ENCODE measurements at regions not wholly inside any gene's neighbourhood (a gene's known extent, or its start where the extent isn't known, plus 50 kb on each side); places are given as distances from the start of the nearest gene placed in this dataset.

- TF ChIP-seq, protein P1, sequence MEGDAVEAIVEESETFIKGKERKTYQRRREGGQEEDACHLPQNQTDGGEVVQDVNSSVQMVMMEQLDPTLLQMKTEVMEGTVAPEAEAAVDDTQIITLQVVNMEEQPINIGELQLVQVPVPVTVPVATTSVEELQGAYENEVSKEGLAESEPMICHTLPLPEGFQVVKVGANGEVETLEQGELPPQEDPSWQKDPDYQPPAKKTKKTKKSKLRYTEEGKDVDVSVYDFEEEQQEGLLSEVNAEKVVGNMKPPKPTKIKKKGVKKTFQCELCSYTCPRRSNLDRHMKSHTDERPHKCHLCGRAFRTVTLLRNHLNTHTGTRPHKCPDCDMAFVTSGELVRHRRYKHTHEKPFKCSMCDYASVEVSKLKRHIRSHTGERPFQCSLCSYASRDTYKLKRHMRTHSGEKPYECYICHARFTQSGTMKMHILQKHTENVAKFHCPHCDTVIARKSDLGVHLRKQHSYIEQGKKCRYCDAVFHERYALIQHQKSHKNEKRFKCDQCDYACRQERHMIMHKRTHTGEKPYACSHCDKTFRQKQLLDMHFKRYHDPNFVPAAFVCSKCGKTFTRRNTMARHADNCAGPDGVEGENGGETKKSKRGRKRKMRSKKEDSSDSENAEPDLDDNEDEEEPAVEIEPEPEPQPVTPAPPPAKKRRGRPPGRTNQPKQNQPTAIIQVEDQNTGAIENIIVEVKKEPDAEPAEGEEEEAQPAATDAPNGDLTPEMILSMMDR (IDR thresholded peaks at IDR 0.05): no peak
- TF ChIP-seq POLR2A (IDR thresholded peaks at IDR 0.05): no peak
These were observed 298.2 kb downstream of the KIF4B start for GRCh38 chr5:155311721-155312120.
